ENCODE measurements at regions not wholly inside any gene's neighbourhood (a gene's known extent, or its start where the extent isn't known, plus 50 kb on each side); places are given as distances from the start of the nearest gene placed in this dataset.

- TF ChIP-seq, protein P1, sequence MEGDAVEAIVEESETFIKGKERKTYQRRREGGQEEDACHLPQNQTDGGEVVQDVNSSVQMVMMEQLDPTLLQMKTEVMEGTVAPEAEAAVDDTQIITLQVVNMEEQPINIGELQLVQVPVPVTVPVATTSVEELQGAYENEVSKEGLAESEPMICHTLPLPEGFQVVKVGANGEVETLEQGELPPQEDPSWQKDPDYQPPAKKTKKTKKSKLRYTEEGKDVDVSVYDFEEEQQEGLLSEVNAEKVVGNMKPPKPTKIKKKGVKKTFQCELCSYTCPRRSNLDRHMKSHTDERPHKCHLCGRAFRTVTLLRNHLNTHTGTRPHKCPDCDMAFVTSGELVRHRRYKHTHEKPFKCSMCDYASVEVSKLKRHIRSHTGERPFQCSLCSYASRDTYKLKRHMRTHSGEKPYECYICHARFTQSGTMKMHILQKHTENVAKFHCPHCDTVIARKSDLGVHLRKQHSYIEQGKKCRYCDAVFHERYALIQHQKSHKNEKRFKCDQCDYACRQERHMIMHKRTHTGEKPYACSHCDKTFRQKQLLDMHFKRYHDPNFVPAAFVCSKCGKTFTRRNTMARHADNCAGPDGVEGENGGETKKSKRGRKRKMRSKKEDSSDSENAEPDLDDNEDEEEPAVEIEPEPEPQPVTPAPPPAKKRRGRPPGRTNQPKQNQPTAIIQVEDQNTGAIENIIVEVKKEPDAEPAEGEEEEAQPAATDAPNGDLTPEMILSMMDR (conservative IDR thresholded peaks at IDR 0.05; ENCODE audit: low read depth in 2 of 2) = no peak
- TF ChIP-seq ETS1 (IDR thresholded peaks at IDR 0.05) (no peak), EZH2 (IDR thresholded peaks at IDR 0.05; ENCODE audit: low read depth, unreplicated experiment) (no peak), POLR2AphosphoS5 (IDR thresholded peaks at IDR 0.05; ENCODE audit: low read depth) (no peak), EZH2phosphoT487 (IDR thresholded peaks at IDR 0.05; ENCODE audit: unreplicated experiment) (no peak), REST (IDR thresholded peaks at IDR 0.05; ENCODE audit: unreplicated experiment) (no peak), JUNB (IDR thresholded peaks at IDR 0.05; ENCODE audit: unreplicated experiment) (no peak), CREB1 (CRISPR knock-in tag; IDR thresholded peaks at IDR 0.05; ENCODE audit: low read depth) (no peak), ZNF331 (CRISPR knock-in tag; IDR thresholded peaks at IDR 0.05; ENCODE audit: low read depth) (no peak), NANOG (IDR thresholded peaks at IDR 0.05; ENCODE audit: borderline replicate concordance) (no peak)
- TF ChIP-seq, protein P2, sequence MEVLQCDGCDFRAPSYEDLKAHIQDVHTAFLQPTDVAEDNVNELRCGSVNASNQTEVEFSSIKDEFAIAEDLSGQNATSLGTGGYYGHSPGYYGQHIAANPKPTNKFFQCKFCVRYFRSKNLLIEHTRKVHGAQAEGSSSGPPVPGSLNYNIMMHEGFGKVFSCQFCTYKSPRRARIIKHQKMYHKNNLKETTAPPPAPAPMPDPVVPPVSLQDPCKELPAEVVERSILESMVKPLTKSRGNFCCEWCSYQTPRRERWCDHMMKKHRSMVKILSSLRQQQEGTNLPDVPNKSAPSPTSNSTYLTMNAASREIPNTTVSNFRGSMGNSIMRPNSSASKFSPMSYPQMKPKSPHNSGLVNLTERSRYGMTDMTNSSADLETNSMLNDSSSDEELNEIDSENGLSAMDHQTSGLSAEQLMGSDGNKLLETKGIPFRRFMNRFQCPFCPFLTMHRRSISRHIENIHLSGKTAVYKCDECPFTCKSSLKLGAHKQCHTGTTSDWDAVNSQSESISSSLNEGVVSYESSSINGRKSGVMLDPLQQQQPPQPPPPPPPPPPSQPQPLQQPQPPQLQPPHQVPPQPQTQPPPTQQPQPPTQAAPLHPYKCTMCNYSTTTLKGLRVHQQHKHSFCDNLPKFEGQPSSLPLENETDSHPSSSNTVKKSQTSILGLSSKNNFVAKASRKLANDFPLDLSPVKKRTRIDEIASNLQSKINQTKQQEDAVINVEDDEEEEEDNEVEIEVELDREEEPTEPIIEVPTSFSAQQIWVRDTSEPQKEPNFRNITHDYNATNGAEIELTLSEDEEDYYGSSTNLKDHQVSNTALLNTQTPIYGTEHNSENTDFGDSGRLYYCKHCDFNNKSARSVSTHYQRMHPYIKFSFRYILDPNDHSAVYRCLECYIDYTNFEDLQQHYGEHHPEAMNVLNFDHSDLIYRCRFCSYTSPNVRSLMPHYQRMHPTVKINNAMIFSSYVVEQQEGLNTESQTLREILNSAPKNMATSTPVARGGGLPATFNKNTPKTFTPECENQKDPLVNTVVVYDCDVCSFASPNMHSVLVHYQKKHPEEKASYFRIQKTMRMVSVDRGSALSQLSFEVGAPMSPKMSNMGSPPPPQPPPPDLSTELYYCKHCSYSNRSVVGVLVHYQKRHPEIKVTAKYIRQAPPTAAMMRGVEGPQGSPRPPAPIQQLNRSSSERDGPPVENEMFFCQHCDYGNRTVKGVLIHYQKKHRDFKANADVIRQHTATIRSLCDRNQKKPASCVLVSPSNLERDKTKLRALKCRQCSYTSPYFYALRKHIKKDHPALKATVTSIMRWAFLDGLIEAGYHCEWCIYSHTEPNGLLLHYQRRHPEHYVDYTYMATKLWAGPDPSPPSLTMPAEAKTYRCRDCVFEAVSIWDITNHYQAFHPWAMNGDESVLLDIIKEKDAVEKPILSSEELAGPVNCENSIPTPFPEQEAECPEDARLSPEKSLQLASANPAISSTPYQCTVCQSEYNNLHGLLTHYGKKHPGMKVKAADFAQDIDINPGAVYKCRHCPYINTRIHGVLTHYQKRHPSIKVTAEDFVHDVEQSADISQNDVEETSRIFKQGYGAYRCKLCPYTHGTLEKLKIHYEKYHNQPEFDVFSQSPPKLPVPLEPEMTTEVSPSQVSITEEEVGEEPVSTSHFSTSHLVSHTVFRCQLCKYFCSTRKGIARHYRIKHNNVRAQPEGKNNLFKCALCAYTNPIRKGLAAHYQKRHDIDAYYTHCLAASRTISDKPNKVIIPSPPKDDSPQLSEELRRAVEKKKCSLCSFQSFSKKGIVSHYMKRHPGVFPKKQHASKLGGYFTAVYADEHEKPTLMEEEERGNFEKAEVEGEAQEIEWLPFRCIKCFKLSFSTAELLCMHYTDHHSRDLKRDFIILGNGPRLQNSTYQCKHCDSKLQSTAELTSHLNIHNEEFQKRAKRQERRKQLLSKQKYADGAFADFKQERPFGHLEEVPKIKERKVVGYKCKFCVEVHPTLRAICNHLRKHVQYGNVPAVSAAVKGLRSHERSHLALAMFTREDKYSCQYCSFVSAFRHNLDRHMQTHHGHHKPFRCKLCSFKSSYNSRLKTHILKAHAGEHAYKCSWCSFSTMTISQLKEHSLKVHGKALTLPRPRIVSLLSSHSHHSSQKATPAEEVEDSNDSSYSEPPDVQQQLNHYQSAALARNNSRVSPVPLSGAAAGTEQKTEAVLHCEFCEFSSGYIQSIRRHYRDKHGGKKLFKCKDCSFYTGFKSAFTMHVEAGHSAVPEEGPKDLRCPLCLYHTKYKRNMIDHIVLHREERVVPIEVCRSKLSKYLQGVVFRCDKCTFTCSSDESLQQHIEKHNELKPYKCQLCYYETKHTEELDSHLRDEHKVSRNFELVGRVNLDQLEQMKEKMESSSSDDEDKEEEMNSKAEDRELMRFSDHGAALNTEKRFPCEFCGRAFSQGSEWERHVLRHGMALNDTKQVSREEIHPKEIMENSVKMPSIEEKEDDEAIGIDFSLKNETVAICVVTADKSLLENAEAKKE (CRISPR knock-in tag; IDR thresholded peaks at IDR 0.05) = no peak
Measured at GRCh38 chr2:226429476-226429875, 370.1 kb downstream of the IRS1 start.
